ENCODE measurements at regions not wholly inside any gene's neighbourhood (a gene's known extent, or its start where the extent isn't known, plus 50 kb on each side); places are given as distances from the start of the nearest gene placed in this dataset.
"Not testable (repeated sequence)": the region's sequence is repeated elsewhere in the genome, so short reads cannot be mapped to it uniquely, and the experiment has no call there.

DNA sequence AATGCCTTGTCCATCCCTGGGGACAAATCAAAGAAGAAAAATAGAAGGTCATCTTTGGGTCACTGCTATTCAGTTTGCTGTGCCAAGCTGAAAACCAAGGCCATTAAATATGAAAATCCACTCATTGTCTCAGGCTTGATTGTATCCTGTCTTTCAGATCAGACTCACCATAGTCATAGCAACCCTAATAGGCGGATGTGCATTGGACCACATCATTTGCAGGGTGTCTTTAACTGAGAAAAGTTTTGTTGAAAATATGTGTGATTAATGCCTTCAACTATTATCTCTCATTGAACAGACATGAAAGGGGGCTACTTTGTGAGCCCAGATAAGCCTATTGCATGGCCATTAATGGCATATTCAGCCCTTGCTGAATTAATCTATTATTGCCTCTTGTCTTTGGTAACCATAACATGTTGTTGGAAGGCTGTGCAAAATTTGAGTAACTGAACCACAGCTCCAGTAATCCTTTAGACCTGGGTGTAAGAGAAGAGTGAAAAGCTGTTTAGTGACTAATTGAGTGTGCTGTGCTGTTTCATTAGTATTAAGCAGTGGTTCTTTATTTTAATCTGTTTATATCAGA, 453.6 kb upstream of the EPHA5 start:
- Histone ChIP-seq H3K4me1 (no peaks in the 10 kb centered on the region), H3K27me3 (no peaks in the 10 kb centered on the region), H3K9me3 (peaks cover 0 to 3% of the 10 kb centered on the region in 2 donors), H3K4me3 (no peak overlapping the region), H3K27ac (no peak overlapping the region), H3K36me3 (no peaks in the 10 kb centered on the region)
- TF ChIP-seq POLR2A (IDR thresholded peaks at IDR 0.05) (no peak), CTCF (IDR thresholded peaks at IDR 0.05) (no peak)
- DNase-seq, result no peak
- intact Hi-C loops (cut with DNase I; ENCODE audit: low total_unique reads), result no loop called here

DNA sequence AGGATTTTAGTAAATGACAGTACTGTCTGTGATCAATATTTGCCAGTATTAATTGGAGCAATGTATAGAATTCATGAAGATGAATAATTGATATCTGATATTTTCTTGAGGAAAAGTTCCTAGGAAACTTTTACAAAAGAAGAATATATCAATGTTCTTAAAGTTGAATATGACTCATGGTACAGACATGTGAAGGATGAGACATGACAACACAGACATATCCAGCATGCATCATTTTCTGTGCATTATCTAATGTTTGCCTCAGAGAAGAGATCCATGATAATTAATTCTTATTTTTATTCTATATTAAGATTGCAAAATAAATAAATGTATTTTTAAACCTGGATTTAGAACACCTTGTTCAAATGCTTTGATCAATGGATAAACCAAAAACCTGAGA, 452.9 kb upstream of the EPHA5 start:
- intact Hi-C loops (cut with DNase I; ENCODE audit: low total_unique reads), result no loop called here
- no peak for DNase-seq
- H3K27ac ChIP-seq, result no peak overlapping the region
- no peaks in the 10 kb centered on the region for H3K4me1 ChIP-seq
- no peaks in the 10 kb centered on the region for H3K27me3 ChIP-seq
- H3K4me3 ChIP-seq, result no peak overlapping the region
- no peaks in the 10 kb centered on the region for H3K36me3 ChIP-seq
- TF ChIP-seq CTCF (IDR thresholded peaks at IDR 0.05) (no peak), POLR2A (IDR thresholded peaks at IDR 0.05) (no peak)
- H3K9me3 ChIP-seq, result peaks cover 0 to 3% of the 10 kb centered on the region in 2 donors

GRCh38 chr4:66115231-66115630, 444.9 kb upstream of the EPHA5 start:
- H3K4me1 ChIP-seq; H3K9me3 ChIP-seq; H3K27me3 ChIP-seq; intact Hi-C loops (cut with DNase I; ENCODE audit: low total_unique reads); DNase-seq; H3K27ac ChIP-seq; H3K4me3 ChIP-seq; H3K36me3 ChIP-seq: not testable (repeated sequence)

DNA sequence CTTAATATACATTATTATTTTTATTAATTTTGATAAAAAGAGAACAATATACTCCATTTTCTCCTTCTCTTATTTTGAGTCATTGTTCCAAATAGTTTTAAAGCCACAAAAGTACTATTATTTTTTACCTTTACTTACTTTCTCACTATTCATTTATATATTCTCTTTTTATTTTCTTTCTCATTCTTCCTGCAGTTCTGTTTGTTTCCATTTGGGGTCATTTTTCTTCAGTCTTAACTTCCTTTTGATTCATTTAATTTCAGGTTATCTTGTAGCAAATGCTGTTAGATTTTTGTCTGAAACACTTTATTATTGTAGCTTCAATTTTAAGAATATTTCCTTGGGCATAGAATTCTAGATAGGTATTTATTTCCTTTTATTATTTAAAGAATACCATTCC, 438.6 kb upstream of the EPHA5 start:
- Histone ChIP-seq H3K4me3 (no peak overlapping the region), H3K36me3 (no peaks in the 10 kb centered on the region), H3K27ac (no peak overlapping the region), H3K27me3 (no peaks in the 10 kb centered on the region), H3K4me1 (no peaks in the 10 kb centered on the region), H3K9me3 (no peaks in the 10 kb centered on the region)
- TF ChIP-seq CTCF (IDR thresholded peaks at IDR 0.05), result no peak
- TF ChIP-seq POLR2A (IDR thresholded peaks at IDR 0.05), result no peak
- intact Hi-C loops (cut with DNase I; ENCODE audit: low total_unique reads), result no loop called here
- no peak for DNase-seq

DNA sequence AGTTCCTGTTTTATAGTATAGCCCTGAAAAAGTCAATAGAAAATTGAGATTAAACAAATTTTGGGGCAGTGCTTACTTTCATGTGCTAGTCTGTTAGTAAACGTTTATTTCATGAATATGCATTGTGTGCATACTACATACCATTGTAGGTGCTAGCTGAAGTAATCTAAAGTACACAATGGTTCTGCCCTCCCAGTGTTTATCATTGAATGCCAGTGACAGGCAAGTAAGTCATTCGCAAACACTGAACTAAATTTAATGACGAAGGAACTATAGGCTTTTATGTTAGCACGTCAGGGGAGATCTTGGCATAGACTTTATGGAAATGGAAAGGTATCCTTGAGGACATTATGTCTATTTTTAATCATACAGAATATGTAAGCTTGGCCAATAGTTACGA, 426.9 kb upstream of the EPHA5 start:
- TF ChIP-seq CTCF (IDR thresholded peaks at IDR 0.05), result no peak
- TF ChIP-seq POLR2A (IDR thresholded peaks at IDR 0.05), result no peak
- no peaks in the 10 kb centered on the region for H3K27me3 ChIP-seq
- no peak overlapping the region for H3K27ac ChIP-seq
- H3K4me3 ChIP-seq, result no peak overlapping the region
- H3K36me3 ChIP-seq, result no peaks in the 10 kb centered on the region
- no peaks in the 10 kb centered on the region for H3K4me1 ChIP-seq
- DNase-seq, result no peak
- no peaks in the 10 kb centered on the region for H3K9me3 ChIP-seq
- intact Hi-C loops (cut with DNase I; ENCODE audit: low total_unique reads), result no loop called here

DNA sequence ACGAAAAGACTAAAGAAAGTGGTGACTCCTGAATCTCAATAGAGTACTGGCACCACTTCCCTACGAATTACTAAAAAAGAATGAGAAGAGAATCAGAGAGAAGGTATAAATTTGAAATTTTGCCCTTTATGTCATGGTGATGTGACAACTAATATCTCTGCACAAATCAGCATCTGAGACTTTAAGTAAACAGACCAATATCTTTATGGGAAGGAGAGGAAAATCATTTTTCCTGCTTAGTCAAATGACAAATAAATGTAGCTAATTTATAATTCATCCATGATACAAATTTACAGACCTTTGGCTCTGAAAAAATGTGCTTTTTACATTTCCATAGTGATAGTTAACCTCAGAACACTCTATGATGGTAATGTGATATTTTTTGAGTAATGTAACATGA, 424.8 kb upstream of the EPHA5 start:
- Histone ChIP-seq H3K9me3 (no peaks in the 10 kb centered on the region), H3K36me3 (no peaks in the 10 kb centered on the region), H3K4me1 (no peaks in the 10 kb centered on the region), H3K27me3 (no peaks in the 10 kb centered on the region), H3K4me3 (no peak overlapping the region), H3K27ac (no peak overlapping the region)
- no peak for DNase-seq
- TF ChIP-seq CTCF (IDR thresholded peaks at IDR 0.05) (no peak), POLR2A (IDR thresholded peaks at IDR 0.05) (no peak)
- intact Hi-C loops (cut with DNase I; ENCODE audit: low total_unique reads), result no loop called here

Measured in uterus (tissue), 3 donors.